Umbilical cord (tissue), 1 donor: ENCODE measurements at regions not wholly inside any gene's neighbourhood (a gene's known extent, or its start where the extent isn't known, plus 50 kb on each side); places are given as distances from the start of the nearest gene placed in this dataset.
"Not testable (repeated sequence)": the region's sequence is repeated elsewhere in the genome, so short reads cannot be mapped to it uniquely, and the experiment has no call there.

Source experiments
- DNase-seq: peaks from one replicate; pipeline ENCODE4 v3.0.0-alpha.2; 2015; ENCODE audit warnings: low spot score

GRCh38 chr3:187795207-187795960, 50.1 kb upstream of the BCL6 start:
- no peak for DNase-seq

- no peak for DNase-seq
Measured at GRCh38 chr3:187798126-187798525, 52.9 kb upstream of the BCL6 start.

- DNase-seq = no peak
Measured at GRCh38 chr3:187798531-187799530, 53.6 kb upstream of the BCL6 start.

- DNase-seq = no peak
Measured at GRCh38 chr3:187799942-187800641, 54.8 kb upstream of the BCL6 start.

- no peak for DNase-seq
Measured at GRCh38 chr3:187801152-187801551, 55.9 kb upstream of the BCL6 start.

- DNase-seq = no peak
Measured at GRCh38 chr3:187802203-187802927, 57.1 kb upstream of the BCL6 start.

GRCh38 chr3:187802928-187803259, 57.6 kb upstream of the BCL6 start:
- DNase-seq = no peak

- DNase-seq = no peak
Measured at GRCh38 chr3:187804120-187804744, 59.0 kb upstream of the BCL6 start.

GRCh38 chr3:187804745-187805121, 59.5 kb upstream of the BCL6 start:
- DNase-seq = no peak

GRCh38 chr3:187805774-187806173, 60.5 kb upstream of the BCL6 start:
- no peak for DNase-seq

GRCh38 chr3:187807086-187807862, 62.0 kb upstream of the BCL6 start:
- peak; percentile 37 for DNase-seq

GRCh38 chr3:187808527-187808895, 63.2 kb upstream of the BCL6 start:
- DNase-seq = no peak

- DNase-seq = no peak
Measured at GRCh38 chr3:187809612-187809991, 64.3 kb upstream of the BCL6 start.

GRCh38 chr3:187810021-187810446, 64.8 kb upstream of the BCL6 start:
- peak; percentile 51 for DNase-seq

GRCh38 chr3:187811585-187812250, 66.5 kb upstream of the BCL6 start:
- no peak for DNase-seq

GRCh38 chr3:187812496-187812895, 67.2 kb upstream of the BCL6 start:
- no peak for DNase-seq

- no peak for DNase-seq
Measured at GRCh38 chr3:187813198-187813597, 67.9 kb upstream of the BCL6 start.

- not testable (repeated sequence) for DNase-seq
Measured at GRCh38 chr3:187817766-187818165, 72.5 kb upstream of the BCL6 start.

- no peak for DNase-seq
Measured at GRCh38 chr3:187821616-187822317, 76.5 kb upstream of the BCL6 start.
